ENCODE measurements at regions not wholly inside any gene's neighbourhood (a gene's known extent, or its start where the extent isn't known, plus 50 kb on each side); places are given as distances from the start of the nearest gene placed in this dataset.
"Not testable (repeated sequence)": the region's sequence is repeated elsewhere in the genome, so short reads cannot be mapped to it uniquely, and the experiment has no call there.

DNA sequence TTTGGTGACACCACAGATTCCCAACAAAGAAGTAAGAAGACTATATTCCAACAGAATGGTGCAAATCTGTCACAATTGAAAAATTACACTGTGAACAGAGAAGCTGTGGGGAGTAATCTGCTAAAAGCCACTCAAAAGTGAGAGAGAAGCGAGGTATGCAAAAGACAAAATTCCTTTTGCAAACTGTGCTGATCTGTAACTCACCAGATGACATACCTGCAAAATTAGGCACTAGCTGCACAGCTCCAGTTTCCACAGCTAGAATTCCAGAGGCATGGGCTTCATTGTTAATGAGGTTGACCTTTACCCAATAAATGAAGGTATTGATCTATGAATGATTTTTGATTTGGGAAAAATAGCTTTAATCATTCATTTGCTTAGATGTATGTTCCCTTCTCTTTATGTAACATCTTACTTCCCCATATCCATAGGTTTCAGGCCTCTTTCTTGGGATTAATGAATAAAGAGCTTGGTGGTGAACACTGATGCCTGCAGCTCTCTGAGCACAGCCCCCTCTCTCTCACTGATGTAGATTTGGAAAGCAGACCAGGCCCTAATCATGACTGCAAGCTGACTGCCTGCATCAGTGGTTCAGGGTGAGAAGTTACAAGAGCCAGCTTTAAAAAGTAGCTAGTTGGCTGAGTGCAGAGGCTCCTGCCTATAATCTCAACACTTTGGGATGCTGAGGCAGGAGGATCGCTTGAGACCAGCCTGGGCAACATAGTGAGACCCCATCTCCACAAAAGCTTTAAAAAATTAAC is 85.2 kb downstream of the LACC1 start:
- ATAC-seq (replicated peaks in 1 of 4), result no peak
- Histone ChIP-seq H3K4me3 (ENCODE audit: control insufficient read depth in 1 of 2, extremely low read depth in 1 of 2, low read length in 1 of 2) (no peak overlapping the region), H3K4me1 (ENCODE audit: control insufficient read depth in 1 of 2, extremely low read depth in 1 of 2, insufficient read depth in 2 of 2, low read length in 2 of 2) (no peaks in the 10 kb centered on the region), H3K27me3 (replicated peaks in 1 of 2; ENCODE audit: control insufficient read depth in 2 of 2, extremely low read depth in 1 of 2, insufficient read depth in 2 of 2, low read length in 1 of 2) (no peaks in the 10 kb centered on the region), H3K27ac (ENCODE audit: low read length) (no peak overlapping the region), H3K9me3 (no peaks in the 10 kb centered on the region), H3K36me3 (ENCODE audit: control insufficient read depth in 2 of 2, extremely low read depth in 1 of 2, insufficient read depth in 1 of 2, low read length in 1 of 2) (no peaks in the 10 kb centered on the region)
- no peak for DNase-seq
- no peaks in the 10 kb centered on the region for H3K4me1 Mint-ChIP-seq
- H3K27me3 Mint-ChIP-seq, result peaks cover 0 to 1% of the 10 kb centered on the region in 2 donors
- CTCF ChIA-PET, result no interaction called here
- no peak overlapping the region for H3K4me3 Mint-ChIP-seq
- WGBS (ENCODE audit: insufficient coverage), result 82% methylated on average over 2 of the region's 2 CpGs
- POLR2A ChIA-PET, result no interaction called here
- no peaks in the 10 kb centered on the region for H3K36me3 Mint-ChIP-seq
- peaks cover 0 to 3% (median 3%) of the 10 kb centered on the region in 3 donors for H3K9me3 Mint-ChIP-seq
- H3K27ac Mint-ChIP-seq, result no peak overlapping the region

- Mint-ChIP-seq H3K36me3 (no peaks in the 10 kb centered on the region), H3K27me3 (peaks cover 0 to 1% of the 10 kb centered on the region in 2 donors), H3K4me3 (no peak overlapping the region), H3K9me3 (peaks cover 0 to 3% (median 3%) of the 10 kb centered on the region in 3 donors), H3K4me1 (no peaks in the 10 kb centered on the region), H3K27ac (no peak overlapping the region)
- ATAC-seq (replicated peaks in 1 of 4) (no peak), DNase-seq (no peak)
- ChIA-PET CTCF (no interaction called here), POLR2A (no interaction called here)
- no peaks in the 10 kb centered on the region for H3K36me3 ChIP-seq (ENCODE audit: control insufficient read depth in 2 of 2, extremely low read depth in 1 of 2, insufficient read depth in 1 of 2, low read length in 1 of 2)
- 93% methylated on average over 3 of the region's 8 CpGs for WGBS (ENCODE audit: insufficient coverage)
- no peak overlapping the region for H3K27ac ChIP-seq (ENCODE audit: low read length)
- H3K4me3 ChIP-seq (ENCODE audit: control insufficient read depth in 1 of 2, extremely low read depth in 1 of 2, low read length in 1 of 2), result no peak overlapping the region
- no peaks in the 10 kb centered on the region for H3K9me3 ChIP-seq
- no peaks in the 10 kb centered on the region for H3K27me3 ChIP-seq (replicated peaks in 1 of 2; ENCODE audit: control insufficient read depth in 2 of 2, extremely low read depth in 1 of 2, insufficient read depth in 2 of 2, low read length in 1 of 2)
- H3K4me1 ChIP-seq (ENCODE audit: control insufficient read depth in 1 of 2, extremely low read depth in 1 of 2, insufficient read depth in 2 of 2, low read length in 2 of 2), result no peaks in the 10 kb centered on the region
These were observed 85.7 kb downstream of the LACC1 start for GRCh38 chr13:43965459-43965845.

GRCh38 chr13:43968251-43968942 is 88.7 kb downstream of the LACC1 start:
- CTCF ChIA-PET, POLR2A ChIA-PET, H3K36me3 Mint-ChIP-seq: not testable (repeated sequence)

GRCh38 chr13:43968943-43969690 is 89.4 kb downstream of the LACC1 start:
- 90% methylated on average over 29 of the region's 33 CpGs for WGBS (ENCODE audit: insufficient coverage)
- H3K36me3 ChIP-seq (ENCODE audit: control insufficient read depth in 2 of 2, extremely low read depth in 1 of 2, insufficient read depth in 1 of 2, low read length in 1 of 2); H3K4me3 Mint-ChIP-seq; H3K9me3 Mint-ChIP-seq; ATAC-seq (replicated peaks in 1 of 4); H3K36me3 Mint-ChIP-seq; H3K27ac Mint-ChIP-seq; H3K4me1 Mint-ChIP-seq; POLR2A ChIA-PET; DNase-seq; H3K27ac ChIP-seq (ENCODE audit: low read length); H3K9me3 ChIP-seq; H3K27me3 ChIP-seq (replicated peaks in 1 of 2; ENCODE audit: control insufficient read depth in 2 of 2, extremely low read depth in 1 of 2, insufficient read depth in 2 of 2, low read length in 1 of 2); H3K4me3 ChIP-seq (ENCODE audit: control insufficient read depth in 1 of 2, extremely low read depth in 1 of 2, low read length in 1 of 2); CTCF ChIA-PET; H3K4me1 ChIP-seq (ENCODE audit: control insufficient read depth in 1 of 2, extremely low read depth in 1 of 2, insufficient read depth in 2 of 2, low read length in 2 of 2); H3K27me3 Mint-ChIP-seq: not testable (repeated sequence)

More at GRCh38 chr13:43968251-43968942, 88.7 kb downstream of the LACC1 start:
- not testable (repeated sequence) for H3K4me3 ChIP-seq (ENCODE audit: control insufficient read depth in 1 of 2, extremely low read depth in 1 of 2, low read length in 1 of 2); H3K9me3 Mint-ChIP-seq; H3K9me3 ChIP-seq; H3K4me1 ChIP-seq (ENCODE audit: control insufficient read depth in 1 of 2, extremely low read depth in 1 of 2, insufficient read depth in 2 of 2, low read length in 2 of 2); H3K27me3 ChIP-seq (replicated peaks in 1 of 2; ENCODE audit: control insufficient read depth in 2 of 2, extremely low read depth in 1 of 2, insufficient read depth in 2 of 2, low read length in 1 of 2); H3K36me3 ChIP-seq (ENCODE audit: control insufficient read depth in 2 of 2, extremely low read depth in 1 of 2, insufficient read depth in 1 of 2, low read length in 1 of 2); H3K4me3 Mint-ChIP-seq; DNase-seq; H3K27me3 Mint-ChIP-seq; H3K4me1 Mint-ChIP-seq; H3K27ac Mint-ChIP-seq; H3K27ac ChIP-seq (ENCODE audit: low read length)
- ATAC-seq (replicated peaks in 1 of 4), result peak in 2 of 4 experiments; percentile 13 to 50
- WGBS (ENCODE audit: insufficient coverage), result 88% methylated on average over 46 of the region's 63 CpGs

DNA sequence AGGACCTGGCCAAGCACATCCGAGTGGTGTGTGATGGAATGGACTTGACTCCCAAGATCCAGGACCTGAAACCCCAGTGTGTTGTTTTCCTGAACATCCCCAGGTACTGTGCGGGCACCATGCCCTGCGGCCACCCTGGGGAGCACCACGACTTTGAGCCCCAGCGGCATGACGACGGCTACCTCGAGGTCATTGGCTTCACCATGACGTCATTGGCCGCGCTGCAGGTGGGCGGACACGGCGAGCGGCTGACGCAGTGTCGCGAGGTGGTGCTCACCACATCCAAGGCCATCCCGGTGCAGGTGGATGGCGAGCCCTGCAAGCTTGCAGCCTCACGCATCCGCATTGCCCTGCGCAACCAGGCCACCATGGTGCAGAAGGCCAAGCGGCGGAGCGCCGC is 90.2 kb downstream of the LACC1 start:
- DNase-seq; H3K36me3 ChIP-seq (ENCODE audit: control insufficient read depth in 2 of 2, extremely low read depth in 1 of 2, insufficient read depth in 1 of 2, low read length in 1 of 2); ATAC-seq (replicated peaks in 1 of 4); POLR2A ChIA-PET; H3K27ac Mint-ChIP-seq; H3K9me3 Mint-ChIP-seq; H3K27ac ChIP-seq (ENCODE audit: low read length); CTCF ChIA-PET; H3K4me3 ChIP-seq (ENCODE audit: control insufficient read depth in 1 of 2, extremely low read depth in 1 of 2, low read length in 1 of 2); H3K9me3 ChIP-seq; H3K4me1 ChIP-seq (ENCODE audit: control insufficient read depth in 1 of 2, extremely low read depth in 1 of 2, insufficient read depth in 2 of 2, low read length in 2 of 2); H3K4me3 Mint-ChIP-seq; H3K27me3 ChIP-seq (replicated peaks in 1 of 2; ENCODE audit: control insufficient read depth in 2 of 2, extremely low read depth in 1 of 2, insufficient read depth in 2 of 2, low read length in 1 of 2); H3K4me1 Mint-ChIP-seq; H3K36me3 Mint-ChIP-seq; H3K27me3 Mint-ChIP-seq: not testable (repeated sequence)
- 94% methylated on average over 20 of the region's 27 CpGs for WGBS (ENCODE audit: insufficient coverage)

GRCh38 chr13:43970520-43971242 is 91.0 kb downstream of the LACC1 start:
- H3K36me3 Mint-ChIP-seq; H3K36me3 ChIP-seq (ENCODE audit: control insufficient read depth in 2 of 2, extremely low read depth in 1 of 2, insufficient read depth in 1 of 2, low read length in 1 of 2); H3K4me1 ChIP-seq (ENCODE audit: control insufficient read depth in 1 of 2, extremely low read depth in 1 of 2, insufficient read depth in 2 of 2, low read length in 2 of 2); H3K9me3 Mint-ChIP-seq; H3K9me3 ChIP-seq; H3K27ac ChIP-seq (ENCODE audit: low read length); DNase-seq; H3K27ac Mint-ChIP-seq; H3K27me3 Mint-ChIP-seq; CTCF ChIA-PET; POLR2A ChIA-PET; H3K27me3 ChIP-seq (replicated peaks in 1 of 2; ENCODE audit: control insufficient read depth in 2 of 2, extremely low read depth in 1 of 2, insufficient read depth in 2 of 2, low read length in 1 of 2); ATAC-seq (replicated peaks in 1 of 4); H3K4me3 Mint-ChIP-seq; H3K4me3 ChIP-seq (ENCODE audit: control insufficient read depth in 1 of 2, extremely low read depth in 1 of 2, low read length in 1 of 2); H3K4me1 Mint-ChIP-seq: not testable (repeated sequence)
- 97% methylated on average over 25 of the region's 36 CpGs for WGBS (ENCODE audit: insufficient coverage)

Data from T-cell (primary cell).